ENCODE measurements at regions not wholly inside any gene's neighbourhood (a gene's known extent, or its start where the extent isn't known, plus 50 kb on each side); places are given as distances from the start of the nearest gene placed in this dataset.
"Not testable (repeated sequence)": the region's sequence is repeated elsewhere in the genome, so short reads cannot be mapped to it uniquely, and the experiment has no call there.

DNA sequence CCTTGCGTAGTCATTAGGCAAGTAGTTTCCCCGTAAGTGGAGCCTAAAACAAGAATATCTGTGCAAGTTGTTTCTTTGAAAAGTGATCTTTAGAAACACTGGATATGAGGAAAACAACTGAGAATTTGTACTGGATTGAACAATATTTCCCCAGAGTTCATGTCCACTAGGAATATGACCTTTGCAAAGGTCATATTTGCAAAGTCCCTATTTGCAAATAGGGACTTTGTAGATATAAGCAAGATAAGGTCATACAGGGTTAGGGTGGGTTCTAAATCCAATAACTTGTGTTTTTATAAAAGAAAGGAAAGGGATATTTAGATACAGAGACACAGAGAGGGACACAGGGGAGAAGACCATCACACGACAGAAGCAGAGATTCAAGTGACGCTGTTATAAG, 489.2 kb upstream of the ATXN8OS start:
- no peak overlapping the region for H2BK12ac ChIP-seq (ENCODE audit: low read length)
- no peak overlapping the region for H4K91ac ChIP-seq (ENCODE audit: low read depth, low read length, poor library complexity)
- no peak overlapping the region for H3K14ac ChIP-seq (ENCODE audit: low read length)
- no peaks in the 10 kb centered on the region for H3K36me3 ChIP-seq (replicated peaks in 1 of 2; ENCODE audit: control insufficient read depth in 2 of 2, insufficient read depth in 2 of 2, low read length in 2 of 2)
- no CpG with 5 or more reads among the region's 4 CpGs for WGBS, 2 donors (ENCODE audit: extremely low coverage in 2 of 2, insufficient read length in 2 of 2, insufficient replicate concordance in 1 of 2)
- H2BK5ac ChIP-seq (ENCODE audit: low read length): no peak overlapping the region
- no peak overlapping the region for H2BK120ac ChIP-seq (ENCODE audit: low read depth, low read length)
- no peaks in the 10 kb centered on the region for H3K4me1 ChIP-seq (ENCODE audit: control insufficient read depth in 2 of 2, insufficient read depth in 1 of 2, low read depth in 1 of 2, low read length in 2 of 2)
- no peak overlapping the region for H2BK15ac ChIP-seq (ENCODE audit: low read length)
- H3K4me3 ChIP-seq (ENCODE audit: low read length in 2 of 2): no peak overlapping the region
- H3K9ac ChIP-seq (ENCODE audit: low read depth, low read length, poor library complexity): no peak overlapping the region
- H3K9me3 ChIP-seq (replicated peaks in 1 of 2; ENCODE audit: control insufficient read depth in 2 of 2, insufficient read depth in 1 of 2, low read depth in 1 of 2, low read length in 2 of 2): no peaks in the 10 kb centered on the region
- H3K4me2 ChIP-seq (ENCODE audit: insufficient read depth, low read length, poor library complexity, severe bottlenecking): no peak overlapping the region
- no peak overlapping the region for H3K18ac ChIP-seq (ENCODE audit: low read length)
- no peaks in the 10 kb centered on the region for H3K79me1 ChIP-seq (ENCODE audit: low read depth, low read length)
- no peak overlapping the region for H2AFZ ChIP-seq (ENCODE audit: low read length)
- H3K27me3 ChIP-seq (ENCODE audit: control insufficient read depth in 3 of 3, insufficient read depth in 3 of 3, low read depth in 1 of 3, low read length in 3 of 3): no peaks in the 10 kb centered on the region
- no peak overlapping the region for H3K27ac ChIP-seq (replicated peaks; ENCODE audit: low read length)
- H4K8ac ChIP-seq (ENCODE audit: low read depth, low read length): no peak overlapping the region
- H3K23ac ChIP-seq (ENCODE audit: low read depth, low read length, poor library complexity): no peak overlapping the region
- H2AK5ac ChIP-seq (ENCODE audit: low read depth, low read length): no peak overlapping the region
- no peak overlapping the region for H3K4ac ChIP-seq (ENCODE audit: low read length)
- no peak for DNase-seq (ENCODE audit: low spot score)

- no peak overlapping the region for H2BK120ac ChIP-seq (ENCODE audit: low read depth, low read length)
- no peak overlapping the region for H2AFZ ChIP-seq (ENCODE audit: low read length)
- no peak overlapping the region for H3K9ac ChIP-seq (ENCODE audit: low read depth, low read length, poor library complexity)
- H3K18ac ChIP-seq (ENCODE audit: low read length): no peak overlapping the region
- no peak overlapping the region for H4K91ac ChIP-seq (ENCODE audit: low read depth, low read length, poor library complexity)
- no peak overlapping the region for H2BK5ac ChIP-seq (ENCODE audit: low read length)
- no peaks in the 10 kb centered on the region for H3K36me3 ChIP-seq (replicated peaks in 1 of 2; ENCODE audit: control insufficient read depth in 2 of 2, insufficient read depth in 2 of 2, low read length in 2 of 2)
- H3K4me1 ChIP-seq (ENCODE audit: control insufficient read depth in 2 of 2, insufficient read depth in 1 of 2, low read depth in 1 of 2, low read length in 2 of 2): no peaks in the 10 kb centered on the region
- no peak overlapping the region for H3K27ac ChIP-seq (replicated peaks; ENCODE audit: low read length)
- no peak for DNase-seq (ENCODE audit: low spot score)
- no peaks in the 10 kb centered on the region for H3K9me3 ChIP-seq (replicated peaks in 1 of 2; ENCODE audit: control insufficient read depth in 2 of 2, insufficient read depth in 1 of 2, low read depth in 1 of 2, low read length in 2 of 2)
- H2BK12ac ChIP-seq (ENCODE audit: low read length): no peak overlapping the region
- H3K4me2 ChIP-seq (ENCODE audit: insufficient read depth, low read length, poor library complexity, severe bottlenecking): no peak overlapping the region
- H3K27me3 ChIP-seq (ENCODE audit: control insufficient read depth in 3 of 3, insufficient read depth in 3 of 3, low read depth in 1 of 3, low read length in 3 of 3): no peaks in the 10 kb centered on the region
- no peak overlapping the region for H3K4me3 ChIP-seq (ENCODE audit: low read length in 2 of 2)
- H2BK15ac ChIP-seq (ENCODE audit: low read length): no peak overlapping the region
- no peaks in the 10 kb centered on the region for H3K79me1 ChIP-seq (ENCODE audit: low read depth, low read length)
- no peak overlapping the region for H3K4ac ChIP-seq (ENCODE audit: low read length)
- WGBS, 2 donors (ENCODE audit: extremely low coverage in 2 of 2, insufficient read length in 2 of 2, insufficient replicate concordance in 1 of 2): no CpG with 5 or more reads among the region's 2 CpGs
- H3K14ac ChIP-seq (ENCODE audit: low read length): no peak overlapping the region
- no peak overlapping the region for H4K8ac ChIP-seq (ENCODE audit: low read depth, low read length)
- H2AK5ac ChIP-seq (ENCODE audit: low read depth, low read length): no peak overlapping the region
- no peak overlapping the region for H3K23ac ChIP-seq (ENCODE audit: low read depth, low read length, poor library complexity)
Observed at GRCh38 chr13:69617587-69617986, 490.0 kb upstream of the ATXN8OS start.

GRCh38 chr13:69616396-69616795, 491.2 kb upstream of the ATXN8OS start:
- no peaks in the 10 kb centered on the region for H3K36me3 ChIP-seq (replicated peaks in 1 of 2; ENCODE audit: control insufficient read depth in 2 of 2, insufficient read depth in 2 of 2, low read length in 2 of 2)
- H3K4me3 ChIP-seq (ENCODE audit: low read length in 2 of 2): no peak overlapping the region
- H3K4me2 ChIP-seq (ENCODE audit: insufficient read depth, low read length, poor library complexity, severe bottlenecking): no peak overlapping the region
- no peak overlapping the region for H3K23ac ChIP-seq (ENCODE audit: low read depth, low read length, poor library complexity)
- no peak overlapping the region for H3K9ac ChIP-seq (ENCODE audit: low read depth, low read length, poor library complexity)
- no peak overlapping the region for H2BK15ac ChIP-seq (ENCODE audit: low read length)
- no peaks in the 10 kb centered on the region for H3K27me3 ChIP-seq (ENCODE audit: control insufficient read depth in 3 of 3, insufficient read depth in 3 of 3, low read depth in 1 of 3, low read length in 3 of 3)
- no peak overlapping the region for H2BK5ac ChIP-seq (ENCODE audit: low read length)
- H3K4ac ChIP-seq (ENCODE audit: low read length): no peak overlapping the region
- H3K79me1 ChIP-seq (ENCODE audit: low read depth, low read length): no peaks in the 10 kb centered on the region
- no peak overlapping the region for H4K8ac ChIP-seq (ENCODE audit: low read depth, low read length)
- H4K91ac ChIP-seq (ENCODE audit: low read depth, low read length, poor library complexity): no peak overlapping the region
- no peak overlapping the region for H2AFZ ChIP-seq (ENCODE audit: low read length)
- H2BK120ac ChIP-seq (ENCODE audit: low read depth, low read length): no peak overlapping the region
- no peaks in the 10 kb centered on the region for H3K9me3 ChIP-seq (replicated peaks in 1 of 2; ENCODE audit: control insufficient read depth in 2 of 2, insufficient read depth in 1 of 2, low read depth in 1 of 2, low read length in 2 of 2)
- no peak overlapping the region for H2AK5ac ChIP-seq (ENCODE audit: low read depth, low read length)
- WGBS, 2 donors (ENCODE audit: extremely low coverage in 2 of 2, insufficient read length in 2 of 2, insufficient replicate concordance in 1 of 2): no CpG with 5 or more reads among the region's 3 CpGs
- H3K18ac ChIP-seq (ENCODE audit: low read length): no peak overlapping the region
- no peak overlapping the region for H2BK12ac ChIP-seq (ENCODE audit: low read length)
- H3K27ac ChIP-seq (replicated peaks; ENCODE audit: low read length): no peak overlapping the region
- H3K14ac ChIP-seq (ENCODE audit: low read length): no peak overlapping the region
- no peak for DNase-seq (ENCODE audit: low spot score)
- no peaks in the 10 kb centered on the region for H3K4me1 ChIP-seq (ENCODE audit: control insufficient read depth in 2 of 2, insufficient read depth in 1 of 2, low read depth in 1 of 2, low read length in 2 of 2)

- H2BK120ac ChIP-seq (ENCODE audit: low read depth, low read length); H2BK12ac ChIP-seq (ENCODE audit: low read length); DNase-seq (ENCODE audit: low spot score); H3K27ac ChIP-seq (replicated peaks; ENCODE audit: low read length); H3K9me3 ChIP-seq (replicated peaks in 1 of 2; ENCODE audit: control insufficient read depth in 2 of 2, insufficient read depth in 1 of 2, low read depth in 1 of 2, low read length in 2 of 2); H3K4me3 ChIP-seq (ENCODE audit: low read length in 2 of 2); H3K79me1 ChIP-seq (ENCODE audit: low read depth, low read length); H3K18ac ChIP-seq (ENCODE audit: low read length); H2BK15ac ChIP-seq (ENCODE audit: low read length); H3K36me3 ChIP-seq (replicated peaks in 1 of 2; ENCODE audit: control insufficient read depth in 2 of 2, insufficient read depth in 2 of 2, low read length in 2 of 2); H3K9ac ChIP-seq (ENCODE audit: low read depth, low read length, poor library complexity); H3K23ac ChIP-seq (ENCODE audit: low read depth, low read length, poor library complexity); H2AK5ac ChIP-seq (ENCODE audit: low read depth, low read length); H3K4me2 ChIP-seq (ENCODE audit: insufficient read depth, low read length, poor library complexity, severe bottlenecking); H3K4me1 ChIP-seq (ENCODE audit: control insufficient read depth in 2 of 2, insufficient read depth in 1 of 2, low read depth in 1 of 2, low read length in 2 of 2); H2BK5ac ChIP-seq (ENCODE audit: low read length); H4K8ac ChIP-seq (ENCODE audit: low read depth, low read length); H2AFZ ChIP-seq (ENCODE audit: low read length); H4K91ac ChIP-seq (ENCODE audit: low read depth, low read length, poor library complexity); H3K14ac ChIP-seq (ENCODE audit: low read length); H3K27me3 ChIP-seq (ENCODE audit: control insufficient read depth in 3 of 3, insufficient read depth in 3 of 3, low read depth in 1 of 3, low read length in 3 of 3); H3K4ac ChIP-seq (ENCODE audit: low read length): not testable (repeated sequence)
- no CpG with 5 or more reads among the region's 8 CpGs for WGBS, 2 donors (ENCODE audit: extremely low coverage in 2 of 2, insufficient read length in 2 of 2, insufficient replicate concordance in 1 of 2)
Observed at GRCh38 chr13:69615055-69615454, 492.6 kb upstream of the ATXN8OS start.
